OCI-LY3 (cell line): ENCODE measurements at regions not wholly inside any gene's neighbourhood (a gene's known extent, or its start where the extent isn't known, plus 50 kb on each side); places are given as distances from the start of the nearest gene placed in this dataset.

ENCODE experiments used
- H2AFZ ChIP-seq: fragments of 200-600, 300-600 bp; shearing (Covaris generic); 2 replicates; pipeline ENCODE4 v1.6.0; 2014; ENCODE audit warnings: antibody characterized with exemption, low read depth, low read length
- H3K27ac ChIP-seq: fragments of 200-600, 300-600 bp; sonication (generic); 2 replicates; pipeline ENCODE4 v1.5.1; 2014; ENCODE audit warnings: mild to moderate bottlenecking, low read length, moderate library complexity, mixed read lengths
- H3K27me3 ChIP-seq: fragments of 200-600, 300-600 bp; sonication (generic); 2 replicates; pipeline ENCODE4 v1.6.1; 2014; ENCODE audit warnings: low read depth, low read length, mixed read lengths
- H3K36me3 ChIP-seq: fragments of 200-600, 300-600 bp; sonication (generic); replicated peaks from 2 replicates; pipeline ENCODE3; 2014; ENCODE audit warnings: low read depth, low read length, mixed read lengths
- H3K4me1 ChIP-seq: fragments of 300-600, 200-600 bp; sonication (generic); 2 replicates; pipeline ENCODE4 v1.6.1; 2014; ENCODE audit warnings: low read length, mixed read lengths
- H3K4me2 ChIP-seq: fragments of 200-600, 300-600 bp; sonication (generic); 2 replicates; pipeline ENCODE4 v1.6.1; 2014; ENCODE audit warnings: low read length, mixed read lengths
- H3K4me3 ChIP-seq: fragments of 300-600, 200-600 bp; sonication (generic); 2 replicates; pipeline ENCODE4 v1.5.1; 2014; ENCODE audit warnings: antibody characterized with exemption, mild to moderate bottlenecking, low read length, moderate library complexity
- H3K79me2 ChIP-seq: fragments of 300-600, 200-600 bp; shearing (Covaris generic); 2 replicates; pipeline ENCODE4 v1.6.1; 2014; ENCODE audit warnings: mild to moderate bottlenecking, low read length, mixed read lengths
- H3K9ac ChIP-seq: fragments of 300-600, 200-600 bp; shearing (Covaris generic); 2 replicates; pipeline ENCODE4 v1.6.0; 2014; ENCODE audit warnings: mild to moderate bottlenecking, low read length, moderate library complexity
- H3K9me3 ChIP-seq: fragments of 200-600, 300-600 bp; shearing (Covaris generic); 2 replicates; pipeline ENCODE4 v1.6.1; 2014; ENCODE audit warnings: low read length, mixed read lengths; ENCODE audit not compliant: insufficient read depth
- H4K20me1 ChIP-seq: fragments of 200-600, 300-600 bp; sonication (generic); 2 replicates; pipeline ENCODE4 v1.6.1; 2016; ENCODE audit warnings: low read length, mixed read lengths; ENCODE audit not compliant: insufficient read depth
- CTCF ChIP-seq: fragments of 200-600, 300-600 bp; sonication (generic); IDR thresholded peaks from 2 replicates; pipeline ENCODE4 v1.5.1; 2014; ENCODE audit warnings: antibody characterized with exemption, low read length, low read depth
- EZH2phosphoT487 ChIP-seq: fragments of 200-600 bp; shearing (Covaris generic); IDR thresholded peaks from 2 replicates; pipeline ENCODE4 v1.6.1; 2018; ENCODE audit warnings: antibody characterized with exemption, mixed run types, low read depth

- Histone ChIP-seq H3K36me3 (no peaks in the 10 kb centered on the region), H2AFZ (no peak overlapping the region), H3K79me2 (no peaks in the 10 kb centered on the region), H3K9ac (no peak overlapping the region), H3K27me3 (peaks cover 5% of the 10 kb centered on the region; the same call in 1 of the 2 replicates), H3K4me3 (no peak overlapping the region), H4K20me1 (no peaks in the 10 kb centered on the region), H3K9me3 (no peaks in the 10 kb centered on the region), H3K4me2 (no peak overlapping the region), H3K27ac (no peak overlapping the region), H3K4me1 (no peaks in the 10 kb centered on the region)
- TF ChIP-seq CTCF (no peak), EZH2phosphoT487 (no peak)
Measured at GRCh38 chr2:118761771-118762170, 85.7 kb downstream of the EN1 start.

GRCh38 chr2:118755901-118756300, 91.5 kb downstream of the EN1 start:
- Histone ChIP-seq H3K9ac (no peak overlapping the region), H3K4me2 (no peak overlapping the region), H3K4me1 (no peaks in the 10 kb centered on the region), H3K79me2 (no peaks in the 10 kb centered on the region), H3K27me3 (peaks cover 17% of the 10 kb centered on the region; the same call in 1 of the 2 replicates), H4K20me1 (no peaks in the 10 kb centered on the region), H3K36me3 (no peaks in the 10 kb centered on the region), H3K9me3 (no peaks in the 10 kb centered on the region), H3K4me3 (no peak overlapping the region), H2AFZ (no peak overlapping the region), H3K27ac (no peak overlapping the region)
- TF ChIP-seq CTCF (no peak), EZH2phosphoT487 (no peak)

- no peaks in the 10 kb centered on the region for H3K79me2 ChIP-seq
- no peaks in the 10 kb centered on the region for H3K36me3 ChIP-seq
- no peaks in the 10 kb centered on the region for H4K20me1 ChIP-seq
- H3K9me3 ChIP-seq: no peaks in the 10 kb centered on the region
- TF ChIP-seq EZH2phosphoT487: no peak
- TF ChIP-seq CTCF: no peak
- H3K4me3 ChIP-seq: no peak overlapping the region
- no peak overlapping the region for H3K27ac ChIP-seq
- H3K9ac ChIP-seq: no peak overlapping the region
- H2AFZ ChIP-seq: no peak overlapping the region
- H3K27me3 ChIP-seq: peaks cover 17% of the 10 kb centered on the region; the same call in 1 of the 2 replicates
- no peak overlapping the region for H3K4me2 ChIP-seq
- H3K4me1 ChIP-seq: no peaks in the 10 kb centered on the region
Measured at GRCh38 chr2:118755384-118755783, 92.1 kb downstream of the EN1 start.

GRCh38 chr2:118752762-118753429, 94.6 kb downstream of the EN1 start:
- TF ChIP-seq EZH2phosphoT487: no peak
- TF ChIP-seq CTCF: no peak
- Histone ChIP-seq H3K4me2 (no peak overlapping the region), H2AFZ (no peak overlapping the region), H3K4me3 (no peak overlapping the region), H3K4me1 (no peaks in the 10 kb centered on the region), H3K36me3 (no peaks in the 10 kb centered on the region), H3K27me3 (peaks cover 12% of the 10 kb centered on the region; the same call in 1 of the 2 replicates), H3K79me2 (no peaks in the 10 kb centered on the region), H3K9ac (no peak overlapping the region), H4K20me1 (no peaks in the 10 kb centered on the region), H3K27ac (no peak overlapping the region), H3K9me3 (no peaks in the 10 kb centered on the region)
